DOHH2 (cell line): ENCODE measurements at regions not wholly inside any gene's neighbourhood (a gene's known extent, or its start where the extent isn't known, plus 50 kb on each side); places are given as distances from the start of the nearest gene placed in this dataset.
"Not testable (repeated sequence)": the region's sequence is repeated elsewhere in the genome, so short reads cannot be mapped to it uniquely, and the experiment has no call there.

ENCODE experiments used
- H3F3A ChIP-seq: fragments of 200-600 bp; sonication (generic), shearing (Covaris generic); 2 replicates; pipeline ENCODE4 v1.6.0; 2016; ENCODE audit warnings: antibody characterized with exemption, mild to moderate bottlenecking; ENCODE audit not compliant: control insufficient read depth, insufficient read depth
- H3K27ac ChIP-seq: fragments of 200-600 bp; sonication (generic); 2 replicates; pipeline ENCODE4 v1.5.1; 2014; ENCODE audit warnings: low read depth, mild to moderate bottlenecking, low read length, moderate library complexity
- H3K27me3 ChIP-seq: fragments of 200-600 bp; sonication (generic); 2 replicates; pipeline ENCODE4 v1.6.1; 2014; ENCODE audit warnings: mild to moderate bottlenecking, low read length, mixed read lengths; ENCODE audit not compliant: control insufficient read depth
- H3K36me3 ChIP-seq: fragments of 200-600 bp; sonication (generic); 2 replicates; pipeline ENCODE4 v1.6.1; 2014; ENCODE audit warnings: mild to moderate bottlenecking, low read length, moderate library complexity, mixed read lengths; ENCODE audit not compliant: control insufficient read depth
- H3K4me1 ChIP-seq: fragments of 200-600 bp; sonication (generic); 2 replicates; pipeline ENCODE4 v1.6.1; 2014; ENCODE audit warnings: mild to moderate bottlenecking, low read length, mixed read lengths; ENCODE audit not compliant: control insufficient read depth
- H3K4me2 ChIP-seq: fragments of 200-600 bp; sonication (generic); 2 replicates; pipeline ENCODE4 v1.6.0; 2014; ENCODE audit warnings: mild to moderate bottlenecking, low read length, moderate library complexity
- H3K4me3 ChIP-seq: fragments of 200-600 bp; sonication (generic); 2 replicates; pipeline ENCODE4 v1.5.1; 2014; ENCODE audit warnings: mild to moderate bottlenecking, low read length, mixed read lengths
- H3K79me2 ChIP-seq: fragments of 200-600 bp; sonication (generic); 2 replicates; pipeline ENCODE4 v1.6.1; 2014; ENCODE audit warnings: mild to moderate bottlenecking, low read length, mixed read lengths; ENCODE audit not compliant: control insufficient read depth
- H3K9me2 ChIP-seq: fragments of 200-600 bp; sonication (generic); replicated peaks from 2 replicates; pipeline ENCODE4 v1.6.1; 2014; ENCODE audit warnings: mild to moderate bottlenecking, low read length, mixed read lengths; ENCODE audit not compliant: control insufficient read depth
- H3K9me3 ChIP-seq: fragments of 200-600 bp; sonication (generic); 2 replicates; pipeline ENCODE4 v1.6.1; 2014; ENCODE audit warnings: antibody characterized with exemption, low read length, mixed read lengths; ENCODE audit not compliant: control insufficient read depth, insufficient read depth
- H4K20me1 ChIP-seq: fragments of 200-600 bp; sonication (generic); 2 replicates; pipeline ENCODE4 v1.6.0; 2014; ENCODE audit warnings: low read depth, mild to moderate bottlenecking, antibody characterized with exemption, low read length, moderate library complexity; ENCODE audit not compliant: control insufficient read depth, insufficient read depth
- EZH2phosphoT487 ChIP-seq: fragments of 200-600 bp; sonication (generic); IDR thresholded peaks from 2 replicates; pipeline ENCODE4 v1.6.1; 2017; ENCODE audit warnings: borderline replicate concordance, mild to moderate bottlenecking, antibody characterized with exemption, low read length, moderate library complexity, mixed read lengths
- TF ChIP-seq, protein P1 (sequence below): fragments of 200-600 bp; sonication (generic); IDR thresholded peaks from one replicate; pipeline ENCODE4 v1.5.1; 2014; ENCODE audit warnings: antibody characterized with exemption, mild to moderate bottlenecking, low read depth, low read length; ENCODE audit not compliant: poor library complexity, severe bottlenecking

DNA sequence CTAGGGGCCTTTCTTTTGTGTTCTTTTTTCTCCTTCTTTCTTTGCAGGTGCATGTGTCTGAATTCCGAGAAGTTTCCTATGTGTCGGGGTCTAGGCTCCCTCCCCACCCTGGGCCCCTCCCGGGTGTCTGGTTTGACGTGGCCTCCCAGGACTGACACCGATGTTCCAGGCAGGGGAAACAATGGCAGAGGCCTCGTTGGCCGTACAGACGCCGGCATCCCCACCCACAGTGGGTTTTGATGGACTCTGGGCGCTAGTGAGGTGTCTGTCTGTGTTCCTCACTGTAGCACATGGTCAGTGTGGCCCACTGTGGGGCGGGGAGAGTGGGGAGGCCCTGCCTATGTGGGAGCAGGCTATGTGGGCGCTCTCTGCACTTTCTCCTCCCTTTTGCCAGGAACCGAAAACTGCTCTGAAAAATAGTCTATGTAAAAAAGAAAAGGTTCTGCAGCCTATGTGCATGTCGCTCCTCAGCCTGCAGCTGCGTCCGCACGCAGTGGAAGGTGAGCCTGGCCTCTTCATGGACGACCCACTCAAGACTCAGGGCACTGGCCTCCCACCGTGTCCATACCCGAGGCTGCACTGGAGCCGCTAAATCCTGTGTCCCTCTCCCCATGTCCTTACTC lies 90.9 kb upstream of the ASB18 start:
- TF ChIP-seq, protein P1, sequence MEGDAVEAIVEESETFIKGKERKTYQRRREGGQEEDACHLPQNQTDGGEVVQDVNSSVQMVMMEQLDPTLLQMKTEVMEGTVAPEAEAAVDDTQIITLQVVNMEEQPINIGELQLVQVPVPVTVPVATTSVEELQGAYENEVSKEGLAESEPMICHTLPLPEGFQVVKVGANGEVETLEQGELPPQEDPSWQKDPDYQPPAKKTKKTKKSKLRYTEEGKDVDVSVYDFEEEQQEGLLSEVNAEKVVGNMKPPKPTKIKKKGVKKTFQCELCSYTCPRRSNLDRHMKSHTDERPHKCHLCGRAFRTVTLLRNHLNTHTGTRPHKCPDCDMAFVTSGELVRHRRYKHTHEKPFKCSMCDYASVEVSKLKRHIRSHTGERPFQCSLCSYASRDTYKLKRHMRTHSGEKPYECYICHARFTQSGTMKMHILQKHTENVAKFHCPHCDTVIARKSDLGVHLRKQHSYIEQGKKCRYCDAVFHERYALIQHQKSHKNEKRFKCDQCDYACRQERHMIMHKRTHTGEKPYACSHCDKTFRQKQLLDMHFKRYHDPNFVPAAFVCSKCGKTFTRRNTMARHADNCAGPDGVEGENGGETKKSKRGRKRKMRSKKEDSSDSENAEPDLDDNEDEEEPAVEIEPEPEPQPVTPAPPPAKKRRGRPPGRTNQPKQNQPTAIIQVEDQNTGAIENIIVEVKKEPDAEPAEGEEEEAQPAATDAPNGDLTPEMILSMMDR, result no peak
- TF ChIP-seq EZH2phosphoT487, result no peak
- Histone ChIP-seq H3K4me2 (no peak overlapping the region), H3F3A (no peaks in the 10 kb centered on the region), H3K4me3 (no peak overlapping the region), H4K20me1 (no peaks in the 10 kb centered on the region), H3K9me2 (no peaks in the 10 kb centered on the region), H3K27me3 (no peaks in the 10 kb centered on the region), H3K36me3 (no peaks in the 10 kb centered on the region), H3K79me2 (no peaks in the 10 kb centered on the region), H3K9me3 (no peaks in the 10 kb centered on the region), H3K27ac (no peak overlapping the region), H3K4me1 (no peaks in the 10 kb centered on the region)

GRCh38 chr2:236355911-236356310 lies 91.7 kb upstream of the ASB18 start:
- Histone ChIP-seq H3K27ac (no peak overlapping the region), H3F3A (no peaks in the 10 kb centered on the region), H3K9me2 (no peaks in the 10 kb centered on the region), H3K4me1 (no peaks in the 10 kb centered on the region), H3K4me3 (no peak overlapping the region), H3K36me3 (no peaks in the 10 kb centered on the region), H3K79me2 (no peaks in the 10 kb centered on the region), H4K20me1 (no peaks in the 10 kb centered on the region), H3K9me3 (no peaks in the 10 kb centered on the region), H3K27me3 (no peaks in the 10 kb centered on the region), H3K4me2 (no peak overlapping the region)
- TF ChIP-seq, protein P1, result no peak
- TF ChIP-seq EZH2phosphoT487, result no peak

DNA sequence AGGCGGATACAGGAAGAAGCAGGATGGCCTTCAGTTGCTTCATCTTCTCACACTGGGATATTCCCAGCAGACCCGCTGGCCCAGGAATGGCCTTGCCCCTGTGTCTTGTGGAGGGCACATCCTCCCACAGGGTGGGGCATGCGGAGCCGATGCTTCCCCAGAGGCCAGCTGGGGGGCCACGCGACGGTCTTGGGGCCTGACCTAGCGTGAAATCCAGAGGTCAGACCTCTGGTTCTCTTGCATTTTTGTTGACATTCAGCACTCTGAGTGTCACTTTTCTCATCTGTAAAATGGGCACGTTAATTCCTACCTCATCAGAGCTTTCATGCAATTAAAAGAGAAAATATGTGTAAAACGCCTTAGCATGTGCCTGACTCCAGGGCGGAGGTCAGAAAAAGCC lies 92.1 kb upstream of the ASB18 start:
- not testable (repeated sequence) for H3K27me3 ChIP-seq, H3K4me3 ChIP-seq, H3K79me2 ChIP-seq, H3K4me2 ChIP-seq, H3K9me2 ChIP-seq, H3K9me3 ChIP-seq, H3K27ac ChIP-seq, H3F3A ChIP-seq, H3K4me1 ChIP-seq, H3K36me3 ChIP-seq, H4K20me1 ChIP-seq

DNA sequence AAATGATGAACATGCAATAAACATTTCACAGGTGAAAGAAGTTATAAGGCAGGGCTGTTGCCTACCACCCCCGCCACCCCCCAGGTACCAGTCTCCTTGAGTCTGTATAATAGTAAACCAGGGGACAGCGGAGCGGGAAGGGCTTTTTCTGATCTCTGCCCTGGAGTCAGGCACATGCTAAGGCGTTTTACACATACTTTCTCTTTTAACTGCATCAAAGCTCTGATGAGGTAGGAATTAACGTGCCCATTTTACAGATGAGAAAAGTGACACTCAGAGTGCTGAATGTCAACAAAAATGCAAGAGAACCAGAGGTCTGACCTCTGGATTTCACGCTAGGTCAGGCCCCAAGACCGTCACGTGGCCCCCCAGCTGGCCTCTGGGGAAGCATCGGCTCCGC lies 94.3 kb upstream of the ASB18 start:
- H4K20me1 ChIP-seq, H3K4me3 ChIP-seq: not testable (repeated sequence)

More for the DNA sequence above, 94.3 kb upstream of the ASB18 start:
- not testable (repeated sequence) for H3K4me2 ChIP-seq, H3K27ac ChIP-seq, H3K79me2 ChIP-seq, H3K4me1 ChIP-seq, H3K27me3 ChIP-seq, H3K36me3 ChIP-seq, H3F3A ChIP-seq, H3K9me3 ChIP-seq, H3K9me2 ChIP-seq
